ENCODE measurements at regions not wholly inside any gene's neighbourhood (a gene's known extent, or its start where the extent isn't known, plus 50 kb on each side); places are given as distances from the start of the nearest gene placed in this dataset.

DNA sequence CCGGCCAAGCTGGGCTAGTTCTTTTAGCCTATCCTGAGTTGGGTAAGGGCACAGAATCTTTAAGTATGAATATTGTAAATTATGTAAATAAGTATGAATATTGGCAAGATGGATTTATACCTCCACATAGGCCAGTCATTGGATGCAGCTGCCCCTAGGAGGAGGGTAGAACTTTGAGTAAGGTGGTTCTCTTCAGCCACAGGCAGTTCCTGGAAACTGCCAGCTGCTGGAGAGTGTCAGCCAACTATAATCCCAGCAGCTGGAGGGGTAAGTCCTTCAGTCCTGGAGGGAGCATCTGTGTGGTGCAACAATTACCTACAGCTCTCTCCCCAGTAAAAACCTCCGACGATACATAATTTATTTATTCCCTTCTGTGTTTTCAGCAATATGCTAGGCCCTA, 65.8 kb upstream of the TMPO start:
- no peaks in the 10 kb centered on the region for H3K36me3 ChIP-seq
- no peak overlapping the region for H3K27ac ChIP-seq
- no peaks in the 10 kb centered on the region for H3K27me3 ChIP-seq
- peaks cover 0 to 13% (median 0%) of the 10 kb centered on the region in 4 donors for H3K4me1 ChIP-seq
- no peak overlapping the region for H3K4me3 ChIP-seq
- no peaks in the 10 kb centered on the region for H3K9me3 ChIP-seq
- WGBS, 2 donors = 84 to 87% methylated on average over 3 of the region's 3 CpGs
- no peak for DNase-seq (ENCODE audit: low spot score in 2 of 2)
- TF ChIP-seq, protein P1, sequence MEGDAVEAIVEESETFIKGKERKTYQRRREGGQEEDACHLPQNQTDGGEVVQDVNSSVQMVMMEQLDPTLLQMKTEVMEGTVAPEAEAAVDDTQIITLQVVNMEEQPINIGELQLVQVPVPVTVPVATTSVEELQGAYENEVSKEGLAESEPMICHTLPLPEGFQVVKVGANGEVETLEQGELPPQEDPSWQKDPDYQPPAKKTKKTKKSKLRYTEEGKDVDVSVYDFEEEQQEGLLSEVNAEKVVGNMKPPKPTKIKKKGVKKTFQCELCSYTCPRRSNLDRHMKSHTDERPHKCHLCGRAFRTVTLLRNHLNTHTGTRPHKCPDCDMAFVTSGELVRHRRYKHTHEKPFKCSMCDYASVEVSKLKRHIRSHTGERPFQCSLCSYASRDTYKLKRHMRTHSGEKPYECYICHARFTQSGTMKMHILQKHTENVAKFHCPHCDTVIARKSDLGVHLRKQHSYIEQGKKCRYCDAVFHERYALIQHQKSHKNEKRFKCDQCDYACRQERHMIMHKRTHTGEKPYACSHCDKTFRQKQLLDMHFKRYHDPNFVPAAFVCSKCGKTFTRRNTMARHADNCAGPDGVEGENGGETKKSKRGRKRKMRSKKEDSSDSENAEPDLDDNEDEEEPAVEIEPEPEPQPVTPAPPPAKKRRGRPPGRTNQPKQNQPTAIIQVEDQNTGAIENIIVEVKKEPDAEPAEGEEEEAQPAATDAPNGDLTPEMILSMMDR (IDR thresholded peaks at IDR 0.05) = no peak
- no peak for TF ChIP-seq EP300 (IDR thresholded peaks at IDR 0.05)
- no peak for TF ChIP-seq POLR2A (IDR thresholded peaks at IDR 0.05)

DNA sequence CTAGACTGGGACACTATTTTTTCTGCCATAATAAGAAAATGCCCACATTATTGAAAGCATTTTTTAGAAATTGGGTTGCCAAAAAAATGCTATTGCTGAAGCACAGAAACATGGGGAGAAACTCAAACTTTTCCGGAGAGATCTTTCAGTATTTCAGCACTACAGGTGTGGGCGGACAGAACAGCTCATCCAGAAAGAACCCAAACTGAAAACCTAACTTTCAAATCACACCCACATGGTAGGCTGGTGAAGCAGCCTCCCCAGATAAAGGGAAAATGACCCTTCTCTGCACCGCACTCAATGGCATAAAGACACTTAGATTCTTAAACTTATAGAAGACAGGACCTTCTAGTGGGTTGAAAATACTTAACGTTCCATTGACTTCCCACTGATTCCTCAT, 62.3 kb upstream of the TMPO start:
- TF ChIP-seq, protein P1 (IDR thresholded peaks at IDR 0.05) = no peak
- TF ChIP-seq POLR2A (IDR thresholded peaks at IDR 0.05) (no peak), EP300 (IDR thresholded peaks at IDR 0.05) (no peak)

GRCh38 chr12:98453492-98453891, 61.9 kb upstream of the TMPO start:
- no peak for TF ChIP-seq POLR2A (IDR thresholded peaks at IDR 0.05)
- TF ChIP-seq, protein P1 (IDR thresholded peaks at IDR 0.05) = no peak
- no peak for TF ChIP-seq EP300 (IDR thresholded peaks at IDR 0.05)
- Histone ChIP-seq H3K4me3 (no peak overlapping the region), H3K27me3 (no peaks in the 10 kb centered on the region), H3K4me1 (peaks cover 0 to 13% (median 2%) of the 10 kb centered on the region in 4 donors), H3K27ac (no peak overlapping the region), H3K9me3 (no peaks in the 10 kb centered on the region), H3K36me3 (no peaks in the 10 kb centered on the region)
- 79 to 95% methylated on average over 2 of the region's 2 CpGs for WGBS, 2 donors
- no peak for DNase-seq (ENCODE audit: low spot score in 2 of 2)

More for the DNA sequence above, 62.3 kb upstream of the TMPO start:
- DNase-seq (ENCODE audit: low spot score in 2 of 2) = no peak
- Histone ChIP-seq H3K4me1 (peaks cover 0 to 13% (median 2%) of the 10 kb centered on the region in 4 donors), H3K4me3 (no peak overlapping the region), H3K27me3 (no peaks in the 10 kb centered on the region), H3K36me3 (no peaks in the 10 kb centered on the region), H3K27ac (no peak overlapping the region), H3K9me3 (no peaks in the 10 kb centered on the region)
- WGBS, 2 donors = 80 to 91% methylated on average over 4 of the region's 4 CpGs

GRCh38 chr12:98456041-98456440, 59.3 kb upstream of the TMPO start:
- Histone ChIP-seq H3K9me3 (no peaks in the 10 kb centered on the region), H3K4me1 (peaks cover 0 to 13% (median 2%) of the 10 kb centered on the region in 4 donors), H3K4me3 (no peak overlapping the region), H3K27ac (no peak overlapping the region), H3K36me3 (no peaks in the 10 kb centered on the region), H3K27me3 (no peaks in the 10 kb centered on the region)
- TF ChIP-seq EP300 (IDR thresholded peaks at IDR 0.05) (no peak), POLR2A (IDR thresholded peaks at IDR 0.05) (no peak)
- TF ChIP-seq, protein P1 (IDR thresholded peaks at IDR 0.05) = no peak
- WGBS, 2 donors = 70 to 74% methylated on average over 3 of the region's 3 CpGs
- no peak for DNase-seq (ENCODE audit: low spot score in 2 of 2)

- no peak for DNase-seq (ENCODE audit: low spot score in 2 of 2)
- no peaks in the 10 kb centered on the region for H3K9me3 ChIP-seq
- 17 to 23% methylated on average over 28 to 47 of the region's 50 CpGs for WGBS, 2 donors
These were observed 58.5 kb upstream of the TMPO start for GRCh38 chr12:98456576-98457573.

More at GRCh38 chr12:98456576-98457573, 58.5 kb upstream of the TMPO start:
- Histone ChIP-seq H3K27me3 (no peaks in the 10 kb centered on the region), H3K4me3 (peak overlapping the region; percentile 10 to 59 (median 34)), H3K36me3 (no peaks in the 10 kb centered on the region), H3K4me1 (peaks cover 0 to 13% (median 2%) of the 10 kb centered on the region in 4 donors), H3K27ac (peak overlapping the region in 1 of 4 donors; percentile 62)
- TF ChIP-seq, protein P1 (IDR thresholded peaks at IDR 0.05) = no peak
- no peak for TF ChIP-seq EP300 (IDR thresholded peaks at IDR 0.05)
- TF ChIP-seq POLR2A (IDR thresholded peaks at IDR 0.05) = no peak

All from tibial nerve (tissue), 4 donors.